H1 (cell line): ENCODE measurements at regions not wholly inside any gene's neighbourhood (a gene's known extent, or its start where the extent isn't known, plus 50 kb on each side); places are given as distances from the start of the nearest gene placed in this dataset.

ENCODE experiments used
- CTCF ChIA-PET: fragments of 300-600 bp; sonication (Branson Sonifier 250); formaldehyde crosslinking; loops from one replicate; lab custom pipeline; 2021; ENCODE audit not compliant: partially characterized antibody; lab: Charles Lee
- POLR2A ChIA-PET: fragments of 300-600 bp; sonication (Branson Sonifier 250); formaldehyde crosslinking; loops from one replicate; lab custom pipeline; 2021; ENCODE audit warnings: inconsistent platforms; ENCODE audit not compliant: partially characterized antibody; lab: Charles Lee
- DNase-seq, 2 experiments: peaks; one replicate each; pipeline versions ENCODE4 v3.0.0 to v3.0.0-alpha.2; 2010 to 2022; ENCODE audit warnings: low spot score in 2 of 2, low read depth in 1 of 2, mixed read lengths in 1 of 2
- FAIRE-seq: peaks from 2 replicates; lab custom pipeline; 2011; peaks lifted over from hg19 to GRCh38; lab: Jason Lieb, UNC
- H2AFZ ChIP-seq: 2 replicates; pipeline ENCODE4 v1.8.1; 2012; ENCODE audit warnings: low read length, inconsistent platforms
- H2AK5ac ChIP-seq: 2 replicates; pipeline ENCODE4 v1.6.1; 2013; ENCODE audit warnings: low read depth, low read length
- H2BK120ac ChIP-seq: replicated peaks from 2 replicates; pipeline ENCODE3; 2013; ENCODE audit warnings: low read depth, low read length, inconsistent platforms
- H2BK12ac ChIP-seq: 2 replicates; pipeline ENCODE4 v1.6.1; 2013; ENCODE audit warnings: low read depth, low read length
- H2BK15ac ChIP-seq: 2 replicates; pipeline ENCODE4 v1.6.1; 2013; ENCODE audit warnings: low read length
- H2BK20ac ChIP-seq: 2 replicates; pipeline ENCODE4 v1.6.1; 2013; ENCODE audit warnings: low read length
- H2BK5ac ChIP-seq: 2 replicates; pipeline ENCODE4 v1.6.1; 2013; ENCODE audit warnings: low read depth, low read length
- H3K14ac ChIP-seq: 2 replicates; pipeline ENCODE4 v1.6.1; 2013; ENCODE audit warnings: inconsistent platforms; ENCODE audit not compliant: insufficient read length
- H3K18ac ChIP-seq: 2 replicates; pipeline ENCODE4 v1.6.1; 2013; ENCODE audit warnings: low read length; ENCODE audit errors: extremely low read depth
- H3K23ac ChIP-seq: 2 replicates; pipeline ENCODE4 v1.6.1; 2013; ENCODE audit warnings: inconsistent platforms; ENCODE audit not compliant: insufficient read length
- H3K23me2 ChIP-seq: 2 replicates; pipeline ENCODE4 v1.6.1; 2013; ENCODE audit warnings: low read depth, low read length
- H3K27ac ChIP-seq: 2 replicates; pipeline ENCODE4 v1.6.1; 2011; ENCODE audit warnings: low read depth, low read length, inconsistent platforms
- H3K27me3 ChIP-seq, 4 experiments: replicated peaks in 1 of 4; 1 replicate in 1 of 4; 2 replicates in 3 of 4; pipeline versions ENCODE4 v1.6.1 to v1.8.1; 2011 to 2013; ENCODE audit warnings: low read length in 3 of 4, mild to moderate bottlenecking in 3 of 4, inconsistent platforms in 2 of 4, mixed read lengths in 2 of 4, moderate library complexity in 1 of 4; ENCODE audit not compliant: control insufficient read depth in 3 of 4, insufficient read depth in 3 of 4; ENCODE audit errors: extremely low read depth in 1 of 4
- H3K36me3 ChIP-seq, 4 experiments: 2 replicates each; pipeline versions ENCODE4 v1.6.1 to v1.8.1; 2011 to 2013; ENCODE audit warnings: mild to moderate bottlenecking in 4 of 4, low read length in 3 of 4, moderate library complexity in 2 of 4, control low read depth in 1 of 4, inconsistent platforms in 1 of 4; ENCODE audit not compliant: insufficient read depth in 4 of 4, control insufficient read depth in 2 of 4
- H3K4ac ChIP-seq: replicated peaks from 2 replicates; pipeline ENCODE3; 2013; ENCODE audit warnings: low read length, low read depth, mixed read lengths, inconsistent platforms; ENCODE audit not compliant: insufficient read length
- H3K4me1 ChIP-seq, 4 experiments: replicated peaks in 1 of 4; 1 replicate in 1 of 4; 2 replicates in 3 of 4; pipeline versions ENCODE4 v1.6.1 to v1.8.1; 2011 to 2013; ENCODE audit warnings: low read length in 3 of 4, inconsistent platforms in 2 of 4, mixed read lengths in 1 of 4; ENCODE audit not compliant: insufficient read depth in 4 of 4, control insufficient read depth in 3 of 4
- H3K4me2 ChIP-seq, 2 experiments: 2 replicates each; pipeline versions ENCODE4 v1.6.1 to v1.8.1; 2011 to 2013; ENCODE audit warnings: low read depth in 2 of 2, low read length in 2 of 2, control low read depth in 1 of 2, inconsistent platforms in 1 of 2, mild to moderate bottlenecking in 1 of 2; ENCODE audit not compliant: insufficient read depth in 1 of 2
- H3K4me3 ChIP-seq, 4 experiments: fragments of 200-600, 300-600 bp in 1 of 4; sonication (generic), shearing (Covaris generic), sonication (Bioruptor Twin) in 1 of 4; 2 replicates each; pipeline versions ENCODE4 v1.5.1 to v1.8.1; 2011 to 2016; ENCODE audit warnings: low read length in 4 of 4, low read depth in 3 of 4, control low read depth in 2 of 4, inconsistent platforms in 2 of 4, mild to moderate bottlenecking in 2 of 4, mixed read lengths in 1 of 4, moderate library complexity in 1 of 4; ENCODE audit not compliant: insufficient read depth in 2 of 4; ENCODE audit errors: extremely low read depth in 1 of 4
- H3K56ac ChIP-seq: replicated peaks from 2 replicates; pipeline ENCODE3; 2013; ENCODE audit warnings: low read depth, mild to moderate bottlenecking, mixed read lengths, low read length, inconsistent platforms; ENCODE audit not compliant: insufficient read length
- H3K79me1 ChIP-seq: 2 replicates; pipeline ENCODE4 v1.6.1; 2013; ENCODE audit warnings: low read depth, low read length, control low read depth
- H3K79me2 ChIP-seq, 2 experiments: 2 replicates each; pipeline versions ENCODE4 v1.6.1 to v1.8.1; 2012 to 2013; ENCODE audit warnings: low read length in 2 of 2, mild to moderate bottlenecking in 2 of 2, inconsistent platforms in 1 of 2; ENCODE audit not compliant: insufficient read depth in 2 of 2, control insufficient read depth in 1 of 2
- H3K9ac ChIP-seq, 4 experiments: replicated peaks in 1 of 4; 1 replicate in 1 of 4; 2 replicates in 3 of 4; pipeline versions ENCODE4 v1.6.1 to v1.8.1; 2011 to 2013; ENCODE audit warnings: low read depth in 3 of 4, low read length in 3 of 4, control low read depth in 2 of 4, mild to moderate bottlenecking in 2 of 4, moderate library complexity in 2 of 4, inconsistent platforms in 1 of 4; ENCODE audit errors: extremely low read depth in 1 of 4
- H3K9me3 ChIP-seq, 2 experiments: 2 replicates each; pipeline versions ENCODE4 v1.6.1 to v1.8.1; 2012 to 2013; ENCODE audit warnings: mild to moderate bottlenecking in 2 of 2, moderate library complexity in 2 of 2, control low read depth in 1 of 2, inconsistent platforms in 1 of 2, low read depth in 1 of 2, low read length in 1 of 2, mixed read lengths in 1 of 2; ENCODE audit not compliant: insufficient read depth in 2 of 2
- H4K20me1 ChIP-seq, 2 experiments: replicated peaks in 1 of 2; 2 replicates each; pipeline versions ENCODE3 to v1.8.1; 2011 to 2013; ENCODE audit warnings: inconsistent platforms in 2 of 2, low read length in 2 of 2, mild to moderate bottlenecking in 1 of 2; ENCODE audit not compliant: insufficient read depth in 2 of 2, control insufficient read depth in 1 of 2
- H4K5ac ChIP-seq: 2 replicates; pipeline ENCODE4 v1.6.1; 2013; ENCODE audit warnings: low read length, low read depth, mixed read lengths, inconsistent platforms; ENCODE audit not compliant: insufficient read length
- H4K8ac ChIP-seq: 2 replicates; pipeline ENCODE4 v1.8.0; 2013; ENCODE audit warnings: mild to moderate bottlenecking, moderate library complexity, low read length, inconsistent platforms; ENCODE audit not compliant: insufficient read depth; ENCODE audit errors: extremely low read depth
- H4K91ac ChIP-seq: replicated peaks from 2 replicates; pipeline ENCODE3; 2013; ENCODE audit warnings: low read length, mixed read lengths, inconsistent platforms; ENCODE audit not compliant: insufficient read length
- ASH2L ChIP-seq: fragments of 200-600, 300-600 bp; sonication (generic); IDR thresholded peaks from one replicate; pipeline ENCODE4 v1.7.1; 2017; ENCODE audit warnings: low read length
- CHD1 ChIP-seq: IDR thresholded peaks from 2 replicates; pipeline ENCODE4 v1.6.1; 2012; ENCODE audit warnings: low read depth, low read length, improper control_type of control experiment
- KDM1A ChIP-seq: fragments of 200-600, 300-600 bp; sonication (generic); IDR thresholded peaks from 2 replicates; pipeline ENCODE4 v1.7.1; 2016; ENCODE audit warnings: mild to moderate bottlenecking, low read length, borderline replicate concordance
- POLR2AphosphoS5 ChIP-seq: IDR thresholded peaks from 2 replicates; pipeline ENCODE4 v1.6.1; 2011; ENCODE audit warnings: low read depth, low read length
- POU5F1 ChIP-seq: IDR thresholded peaks from 2 replicates; pipeline ENCODE4 v1.6.1; 2011; ENCODE audit warnings: low read depth, mild to moderate bottlenecking, low read length, moderate library complexity
- SIN3A ChIP-seq, 2 experiments: IDR thresholded peaks in 1 of 2; conservative IDR thresholded peaks in 1 of 2; 2 replicates each; pipeline ENCODE4 v1.6.1; 2011 to 2012; ENCODE audit warnings: low read length in 2 of 2, improper control_type of control experiment in 1 of 2, low read depth in 1 of 2, mild to moderate bottlenecking in 1 of 2
- SIX5 ChIP-seq: IDR thresholded peaks from 2 replicates; pipeline ENCODE4 v1.6.1; 2011; ENCODE audit warnings: mild to moderate bottlenecking, low read depth, low read length
- SRF ChIP-seq: IDR thresholded peaks from 2 replicates; pipeline ENCODE4 v1.6.1; 2011; ENCODE audit warnings: mild to moderate bottlenecking, low read depth, low read length, moderate library complexity
- USF2 ChIP-seq: IDR thresholded peaks from 2 replicates; pipeline ENCODE4 v1.6.1; 2011; ENCODE audit warnings: low read length, improper control_type of control experiment
- WGBS, 2 experiments: shearing (Covaris generic) in 1 of 2; methylation state at CpG; one replicate each; pipeline versions ENCODE4 v1.1.6 to v1.1.7; 2013 to 2015; ENCODE audit warnings: low lambda C conversion rate in 2 of 2, mixed read lengths in 2 of 2, inconsistent platforms in 1 of 2, low coverage in 1 of 2, missing lambda C conversion rate in 1 of 2; ENCODE audit not compliant: insufficient replicate concordance in 2 of 2, insufficient coverage in 1 of 2, insufficient read length in 1 of 2; ENCODE audit errors: extremely low coverage in 1 of 2, missing lambda C conversion rate in 1 of 2; 5-methylcytosine and 5-hydroxymethylcytosine counted together
- TF ChIP-seq, protein P1 (sequence below): IDR thresholded peaks from 2 replicates; pipeline ENCODE4 v1.6.1; 2012; ENCODE audit warnings: low read length, inconsistent platforms

DNA sequence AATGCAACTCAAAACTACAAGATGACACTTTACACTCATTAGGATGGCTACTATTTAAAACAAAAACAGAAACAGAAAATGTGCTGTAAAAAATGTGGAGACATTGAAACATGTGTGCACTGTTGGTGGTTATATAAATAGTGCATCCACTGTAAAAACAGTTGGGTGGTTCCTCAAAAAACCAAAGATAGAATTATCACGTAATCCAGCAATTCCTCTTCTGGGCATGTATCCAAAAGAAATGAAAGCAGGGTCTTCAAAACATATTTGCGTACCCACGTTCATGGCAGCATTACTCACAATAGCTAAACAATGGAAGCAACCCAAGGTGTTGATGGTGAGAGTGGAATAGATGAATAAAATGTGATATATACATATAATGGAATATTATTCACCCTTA, 967.2 kb downstream of the TRAM1L1 start:
- no peak overlapping the region for H2AK5ac ChIP-seq
- H3K27me3 ChIP-seq = no peaks in the 10 kb centered on the region
- H3K9me3 ChIP-seq = no peaks in the 10 kb centered on the region
- H3K18ac ChIP-seq = no peak overlapping the region
- no peak for DNase-seq
- no peak overlapping the region for H3K4me3 ChIP-seq
- no peak overlapping the region for H3K23ac ChIP-seq
- WGBS, 2 experiments = 94% methylated on average over 3 of the region's 3 CpGs; no CpG with 5 or more reads in 1 of the 2 experiments
- H2BK5ac ChIP-seq = no peak overlapping the region
- no peaks in the 10 kb centered on the region for H4K20me1 ChIP-seq
- ChIA-PET POLR2A (no interaction called here), CTCF (no interaction called here)
- no peak overlapping the region for H3K9ac ChIP-seq
- no peak overlapping the region for H2BK15ac ChIP-seq
- no peak overlapping the region for H3K4me2 ChIP-seq
- no peaks in the 10 kb centered on the region for H3K79me1 ChIP-seq
- FAIRE-seq = no peak
- H3K23me2 ChIP-seq = no peaks in the 10 kb centered on the region
- no peak overlapping the region for H3K4ac ChIP-seq
- H4K5ac ChIP-seq = no peak overlapping the region
- H2AFZ ChIP-seq = no peak overlapping the region
- H3K56ac ChIP-seq = no peak overlapping the region
- no peak overlapping the region for H2BK20ac ChIP-seq
- no peak overlapping the region for H3K27ac ChIP-seq
- H3K36me3 ChIP-seq = no peaks in the 10 kb centered on the region
- H3K14ac ChIP-seq = no peak overlapping the region
- H3K79me2 ChIP-seq = no peaks in the 10 kb centered on the region
- peaks cover 0 to 2% (median 0%) of the 10 kb centered on the region in 4 experiments; a peak in 1 of 7 replicates for H3K4me1 ChIP-seq
- H4K8ac ChIP-seq = no peak overlapping the region
- H4K91ac ChIP-seq = no peak overlapping the region
- no peak overlapping the region for H2BK12ac ChIP-seq
- no peak overlapping the region for H2BK120ac ChIP-seq
- no peak for TF ChIP-seq SIN3A (conservative IDR thresholded peaks at IDR 0.05 in 1 of 2, IDR thresholded peaks at IDR 0.05 in 1 of 2; ENCODE audit: low read depth in 1 of 2, low read length in 2 of 2)
- no peak for TF ChIP-seq KDM1A
- no peak for TF ChIP-seq CHD1
- TF ChIP-seq POU5F1 = no peak
- TF ChIP-seq POLR2AphosphoS5 = no peak
- TF ChIP-seq SIX5 = no peak
- TF ChIP-seq ASH2L = no peak
- TF ChIP-seq USF2 = no peak
- TF ChIP-seq, protein P1, sequence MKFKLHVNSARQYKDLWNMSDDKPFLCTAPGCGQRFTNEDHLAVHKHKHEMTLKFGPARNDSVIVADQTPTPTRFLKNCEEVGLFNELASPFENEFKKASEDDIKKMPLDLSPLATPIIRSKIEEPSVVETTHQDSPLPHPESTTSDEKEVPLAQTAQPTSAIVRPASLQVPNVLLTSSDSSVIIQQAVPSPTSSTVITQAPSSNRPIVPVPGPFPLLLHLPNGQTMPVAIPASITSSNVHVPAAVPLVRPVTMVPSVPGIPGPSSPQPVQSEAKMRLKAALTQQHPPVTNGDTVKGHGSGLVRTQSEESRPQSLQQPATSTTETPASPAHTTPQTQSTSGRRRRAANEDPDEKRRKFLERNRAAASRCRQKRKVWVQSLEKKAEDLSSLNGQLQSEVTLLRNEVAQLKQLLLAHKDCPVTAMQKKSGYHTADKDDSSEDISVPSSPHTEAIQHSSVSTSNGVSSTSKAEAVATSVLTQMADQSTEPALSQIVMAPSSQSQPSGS = no peak
- no peak for TF ChIP-seq SRF
